ENCODE measurements at regions not wholly inside any gene's neighbourhood (a gene's known extent, or its start where the extent isn't known, plus 50 kb on each side); places are given as distances from the start of the nearest gene placed in this dataset.
"Not testable (repeated sequence)": the region's sequence is repeated elsewhere in the genome, so short reads cannot be mapped to it uniquely, and the experiment has no call there.

- H3K4me3 ChIP-seq (ENCODE audit: low read depth, low read length) = no peak overlapping the region
Measured at GRCh38 chr2:192978395-192978794, 783.7 kb upstream of the TMEFF2 start.

- H3K4me3 ChIP-seq (ENCODE audit: low read depth, low read length) = no peak overlapping the region
Measured at GRCh38 chr2:192971981-192972380, 777.2 kb upstream of the TMEFF2 start.

- H3K4me3 ChIP-seq (ENCODE audit: low read depth, low read length) = no peak overlapping the region
Measured at GRCh38 chr2:192969055-192969454, 774.3 kb upstream of the TMEFF2 start.

GRCh38 chr2:192960945-192961344 is 766.2 kb upstream of the TMEFF2 start:
- H3K4me3 ChIP-seq (ENCODE audit: low read depth, low read length) = no peak overlapping the region

- H3K4me3 ChIP-seq (ENCODE audit: low read depth, low read length) = not testable (repeated sequence)
Measured at GRCh38 chr2:192958615-192959014, 763.9 kb upstream of the TMEFF2 start.

GRCh38 chr2:192957425-192957824 is 762.7 kb upstream of the TMEFF2 start:
- no peak overlapping the region for H3K4me3 ChIP-seq (ENCODE audit: low read depth, low read length)

GRCh38 chr2:192953116-192953515 is 758.4 kb upstream of the TMEFF2 start:
- no peak overlapping the region for H3K4me3 ChIP-seq (ENCODE audit: low read depth, low read length)

- no peak overlapping the region for H3K4me3 ChIP-seq (ENCODE audit: low read depth, low read length)
Measured at GRCh38 chr2:192952245-192952644, 757.5 kb upstream of the TMEFF2 start.

GRCh38 chr2:192948316-192948715 is 753.6 kb upstream of the TMEFF2 start:
- H3K4me3 ChIP-seq (ENCODE audit: low read depth, low read length) = no peak overlapping the region

- H3K4me3 ChIP-seq (ENCODE audit: low read depth, low read length) = no peak overlapping the region
Measured at GRCh38 chr2:192947352-192947751, 752.6 kb upstream of the TMEFF2 start.

- H3K4me3 ChIP-seq (ENCODE audit: low read depth, low read length) = no peak overlapping the region
Measured at GRCh38 chr2:192940767-192941166, 746.0 kb upstream of the TMEFF2 start.

GRCh38 chr2:192932376-192932775 is 737.6 kb upstream of the TMEFF2 start:
- H3K4me3 ChIP-seq (ENCODE audit: low read depth, low read length) = no peak overlapping the region

GRCh38 chr2:192921631-192922030 is 726.9 kb upstream of the TMEFF2 start:
- H3K4me3 ChIP-seq (ENCODE audit: low read depth, low read length) = not testable (repeated sequence)

GRCh38 chr2:192901446-192901845 is 706.7 kb upstream of the TMEFF2 start:
- no peak overlapping the region for H3K4me3 ChIP-seq (ENCODE audit: low read depth, low read length)

GRCh38 chr2:192899466-192899865 is 704.7 kb upstream of the TMEFF2 start:
- H3K4me3 ChIP-seq (ENCODE audit: low read depth, low read length) = no peak overlapping the region

GRCh38 chr2:192893976-192894375 is 699.2 kb upstream of the TMEFF2 start:
- not testable (repeated sequence) for H3K4me3 ChIP-seq (ENCODE audit: low read depth, low read length)

- H3K4me3 ChIP-seq (ENCODE audit: low read depth, low read length) = no peak overlapping the region
Measured at GRCh38 chr2:192888109-192888508, 693.4 kb upstream of the TMEFF2 start.

GRCh38 chr2:192887337-192887736 is 692.6 kb upstream of the TMEFF2 start:
- H3K4me3 ChIP-seq (ENCODE audit: low read depth, low read length) = no peak overlapping the region

GRCh38 chr2:192886636-192887035 is 691.9 kb upstream of the TMEFF2 start:
- no peak overlapping the region for H3K4me3 ChIP-seq (ENCODE audit: low read depth, low read length)

GRCh38 chr2:192885569-192886160 is 690.9 kb upstream of the TMEFF2 start:
- H3K4me3 ChIP-seq (ENCODE audit: low read depth, low read length) = no peak overlapping the region

- no peak overlapping the region for H3K4me3 ChIP-seq (ENCODE audit: low read depth, low read length)
Measured at GRCh38 chr2:192877159-192877558, 682.4 kb upstream of the TMEFF2 start.

- no peak overlapping the region for H3K4me3 ChIP-seq (ENCODE audit: low read depth, low read length)
Measured at GRCh38 chr2:192876698-192877097, 682.0 kb upstream of the TMEFF2 start.

- no peak overlapping the region for H3K4me3 ChIP-seq (ENCODE audit: low read depth, low read length)
Measured at GRCh38 chr2:192854706-192855105, 660.0 kb upstream of the TMEFF2 start.
